Panc1 (cell line): ENCODE measurements at regions not wholly inside any gene's neighbourhood (a gene's known extent, or its start where the extent isn't known, plus 50 kb on each side); places are given as distances from the start of the nearest gene placed in this dataset.

Experiments
- ATAC-seq: fragments of 200-7000 bp; cut with Tn5 transposase; 2 replicates; pipeline ENCODE4 v1.9.1; 2020; ENCODE audit warnings: mild to moderate bottlenecking, moderate library complexity
- BruUV-seq: library from RNA; stranded (reverse); fragments of 400-500 nt; replicated peaks from 2 replicates; lab custom pipeline; 2021; lab: Mats Ljungman, UMichigan
- CTCF ChIA-PET: fragments of 300-600 bp; sonication (Branson Sonifier 250); formaldehyde crosslinking; loops from one replicate; lab custom pipeline; 2022; ENCODE audit warnings: antibody characterized with exemption; lab: Charles Lee
- POLR2A ChIA-PET: fragments of 300-600 bp; sonication (Branson Sonifier 250); formaldehyde crosslinking; loops from one replicate; lab custom pipeline; 2022; ENCODE audit warnings: antibody characterized with exemption; lab: Charles Lee
- DNase-seq: peaks from one replicate; pipeline ENCODE4 v3.0.0-alpha.2; 2010; ENCODE audit warnings: low read depth, low spot score
- H3K27ac ChIP-seq: 2 replicates; pipeline ENCODE4 v1.5.1; 2011; ENCODE audit warnings: mild to moderate bottlenecking, low read length, inconsistent platforms
- H3K27me3 ChIP-seq: fragments of 200-500 bp; sonication (Bioruptor generic); 2 replicates; pipeline ENCODE4 v1.6.0; 2014; ENCODE audit warnings: low read length, inconsistent platforms; ENCODE audit not compliant: control insufficient read depth, insufficient read depth
- H3K36me3 ChIP-seq: fragments of 200-500 bp; sonication (Bioruptor generic); 2 replicates; pipeline ENCODE4 v1.5.1; 2014; ENCODE audit warnings: inconsistent platforms, mild to moderate bottlenecking, low read length, moderate library complexity; ENCODE audit not compliant: control insufficient read depth, insufficient read depth
- H3K4me1 ChIP-seq: 2 replicates; pipeline ENCODE4 v1.5.1; 2011; ENCODE audit warnings: inconsistent platforms, mild to moderate bottlenecking, low read length, moderate library complexity; ENCODE audit not compliant: control insufficient read depth, insufficient read depth
- H3K4me3 ChIP-seq, 2 experiments: 2 replicates each; pipeline ENCODE4 v1.5.1; 2011 to 2012; ENCODE audit warnings: low read depth in 2 of 2, low read length in 2 of 2, mild to moderate bottlenecking in 2 of 2, inconsistent platforms in 1 of 2, moderate library complexity in 1 of 2
- H3K9me3 ChIP-seq: fragments of 200-500 bp; sonication (Bioruptor generic); 2 replicates; pipeline ENCODE4 v1.5.1; 2014; ENCODE audit warnings: low read depth, mild to moderate bottlenecking, inconsistent platforms, low read length, moderate library complexity; ENCODE audit not compliant: control insufficient read depth, insufficient read depth
- POLR2AphosphoS5 ChIP-seq: IDR thresholded peaks from 2 replicates; pipeline ENCODE4 v1.6.1; 2012; ENCODE audit warnings: mild to moderate bottlenecking, low read depth, low read length, moderate library complexity
- REST ChIP-seq, 2 experiments: IDR thresholded peaks; 2 replicates each; pipeline ENCODE4 v1.6.1; 2011 to 2012; ENCODE audit warnings: low read depth in 2 of 2, control low read depth in 1 of 2, low read length in 1 of 2, mild to moderate bottlenecking in 1 of 2, moderate library complexity in 1 of 2; ENCODE audit not compliant: insufficient read depth in 1 of 2
- SIN3A ChIP-seq: IDR thresholded peaks from 2 replicates; pipeline ENCODE4 v1.6.1; 2012; ENCODE audit warnings: low read depth, mild to moderate bottlenecking, low read length, moderate library complexity, borderline replicate concordance; ENCODE audit not compliant: insufficient read depth
- TCF7L2 ChIP-seq: IDR thresholded peaks from 2 replicates; pipeline ENCODE4 v1.6.1; 2011; ENCODE audit warnings: mild to moderate bottlenecking, low read depth, low read length, inconsistent platforms
- in situ Hi-C: cut with HindIII; loops from 2 replicates; pipeline ENCODE4 v1.10.0; 2016; ENCODE audit warnings: low sequenced_read_pairs, low pct_unique_long_range_greater_than_20kb
- intact Hi-C: fragments of 100-400 bp; cut with micrococcal nuclease; formaldehyde crosslinking; loops from one replicate; pipeline ENCODE4 v1.10.0; 2022; ENCODE audit not compliant: unreplicated experiment
- TF ChIP-seq, protein P1 (sequence below): fragments of 450-650 bp; IDR thresholded peaks from 2 replicates; pipeline ENCODE4 v1.5.1; 2017; ENCODE audit warnings: mild to moderate bottlenecking

- Histone ChIP-seq H3K4me1 (no peaks in the 10 kb centered on the region), H3K4me3 (no peak overlapping the region), H3K27me3 (0 out of 2 replicates have a peak, but pooled peaks cover 5% of the 10 kb centered on the region), H3K36me3 (no peaks in the 10 kb centered on the region), H3K27ac (no peak overlapping the region), H3K9me3 (no peaks in the 10 kb centered on the region)
- no peak for ATAC-seq
- TF ChIP-seq TCF7L2, result no peak
- no peak for TF ChIP-seq REST (IDR thresholded peaks at IDR 0.05; ENCODE audit: insufficient read depth in 1 of 2, low read depth in 2 of 2, low read length in 1 of 2)
- no peak for TF ChIP-seq SIN3A
- TF ChIP-seq, protein P1, sequence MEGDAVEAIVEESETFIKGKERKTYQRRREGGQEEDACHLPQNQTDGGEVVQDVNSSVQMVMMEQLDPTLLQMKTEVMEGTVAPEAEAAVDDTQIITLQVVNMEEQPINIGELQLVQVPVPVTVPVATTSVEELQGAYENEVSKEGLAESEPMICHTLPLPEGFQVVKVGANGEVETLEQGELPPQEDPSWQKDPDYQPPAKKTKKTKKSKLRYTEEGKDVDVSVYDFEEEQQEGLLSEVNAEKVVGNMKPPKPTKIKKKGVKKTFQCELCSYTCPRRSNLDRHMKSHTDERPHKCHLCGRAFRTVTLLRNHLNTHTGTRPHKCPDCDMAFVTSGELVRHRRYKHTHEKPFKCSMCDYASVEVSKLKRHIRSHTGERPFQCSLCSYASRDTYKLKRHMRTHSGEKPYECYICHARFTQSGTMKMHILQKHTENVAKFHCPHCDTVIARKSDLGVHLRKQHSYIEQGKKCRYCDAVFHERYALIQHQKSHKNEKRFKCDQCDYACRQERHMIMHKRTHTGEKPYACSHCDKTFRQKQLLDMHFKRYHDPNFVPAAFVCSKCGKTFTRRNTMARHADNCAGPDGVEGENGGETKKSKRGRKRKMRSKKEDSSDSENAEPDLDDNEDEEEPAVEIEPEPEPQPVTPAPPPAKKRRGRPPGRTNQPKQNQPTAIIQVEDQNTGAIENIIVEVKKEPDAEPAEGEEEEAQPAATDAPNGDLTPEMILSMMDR, result no peak
- DNase-seq, result no peak
- intact Hi-C loops (no loop called here), in situ Hi-C loops (no loop called here)
- ChIA-PET CTCF (no interaction called here), POLR2A (no interaction called here)
- no TSS peak for BruUV-seq
Measured at GRCh38 chr12:68100241-68100640, 59.3 kb downstream of the IFNG start.

GRCh38 chr12:68098939-68099338, 60.6 kb downstream of the IFNG start:
- Histone ChIP-seq H3K4me1 (no peaks in the 10 kb centered on the region), H3K36me3 (no peaks in the 10 kb centered on the region), H3K4me3 (no peak overlapping the region), H3K9me3 (no peaks in the 10 kb centered on the region), H3K27me3 (0 out of 2 replicates have a peak, but pooled peaks cover 5% of the 10 kb centered on the region), H3K27ac (no peak overlapping the region)
- in situ Hi-C loops (no loop called here), intact Hi-C loops (no loop called here)
- BruUV-seq, result no TSS peak
- ATAC-seq (no peak), DNase-seq (no peak)
- POLR2A ChIA-PET, result no interaction called here
- TF ChIP-seq SIN3A, result no peak
- TF ChIP-seq, protein P1, result no peak
- no peak for TF ChIP-seq REST (IDR thresholded peaks at IDR 0.05; ENCODE audit: insufficient read depth in 1 of 2, low read depth in 2 of 2, low read length in 1 of 2)
- TF ChIP-seq POLR2AphosphoS5, result no peak
- no peak for TF ChIP-seq TCF7L2
- CTCF ChIA-PET, result no interaction called here
